ENCODE measurements at regions not wholly inside any gene's neighbourhood (a gene's known extent, or its start where the extent isn't known, plus 50 kb on each side); places are given as distances from the start of the nearest gene placed in this dataset.
"Not testable (repeated sequence)": the region's sequence is repeated elsewhere in the genome, so short reads cannot be mapped to it uniquely, and the experiment has no call there.

GRCh38 chr5:118326481-118327045, 661.8 kb downstream of the DTWD2 start:
- no peaks in the 10 kb centered on the region for H3K79me2 ChIP-seq (ENCODE audit: low read length)
- no peaks in the 10 kb centered on the region for H3K4me1 ChIP-seq (ENCODE audit: low read length)
- no peak overlapping the region for H2AFZ ChIP-seq (ENCODE audit: low read length)
- no peaks in the 10 kb centered on the region for H3F3A ChIP-seq (ENCODE audit: insufficient read depth, low read length)
- H3K27me3 ChIP-seq (replicated peaks; ENCODE audit: insufficient read depth, low read length), result no peaks in the 10 kb centered on the region
- H3K9me2 ChIP-seq (replicated peaks; ENCODE audit: insufficient read depth, low read length), result no peaks in the 10 kb centered on the region
- no peak overlapping the region for H3K4me3 ChIP-seq (ENCODE audit: low read length)
- TF ChIP-seq, protein P1, sequence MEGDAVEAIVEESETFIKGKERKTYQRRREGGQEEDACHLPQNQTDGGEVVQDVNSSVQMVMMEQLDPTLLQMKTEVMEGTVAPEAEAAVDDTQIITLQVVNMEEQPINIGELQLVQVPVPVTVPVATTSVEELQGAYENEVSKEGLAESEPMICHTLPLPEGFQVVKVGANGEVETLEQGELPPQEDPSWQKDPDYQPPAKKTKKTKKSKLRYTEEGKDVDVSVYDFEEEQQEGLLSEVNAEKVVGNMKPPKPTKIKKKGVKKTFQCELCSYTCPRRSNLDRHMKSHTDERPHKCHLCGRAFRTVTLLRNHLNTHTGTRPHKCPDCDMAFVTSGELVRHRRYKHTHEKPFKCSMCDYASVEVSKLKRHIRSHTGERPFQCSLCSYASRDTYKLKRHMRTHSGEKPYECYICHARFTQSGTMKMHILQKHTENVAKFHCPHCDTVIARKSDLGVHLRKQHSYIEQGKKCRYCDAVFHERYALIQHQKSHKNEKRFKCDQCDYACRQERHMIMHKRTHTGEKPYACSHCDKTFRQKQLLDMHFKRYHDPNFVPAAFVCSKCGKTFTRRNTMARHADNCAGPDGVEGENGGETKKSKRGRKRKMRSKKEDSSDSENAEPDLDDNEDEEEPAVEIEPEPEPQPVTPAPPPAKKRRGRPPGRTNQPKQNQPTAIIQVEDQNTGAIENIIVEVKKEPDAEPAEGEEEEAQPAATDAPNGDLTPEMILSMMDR (IDR thresholded peaks at IDR 0.05; ENCODE audit: low read length), result no peak
- TF ChIP-seq EZH2phosphoT487 (IDR thresholded peaks at IDR 0.05; ENCODE audit: low read length) (no peak), EZH2 (optimal IDR thresholded peaks at IDR 0.05; ENCODE audit: low read depth, low read length) (no peak)
- H3K9ac ChIP-seq (ENCODE audit: low read length), result no peak overlapping the region
- H3K27ac ChIP-seq (ENCODE audit: low read length), result no peak overlapping the region
- no peaks in the 10 kb centered on the region for H3K9me3 ChIP-seq (replicated peaks; ENCODE audit: insufficient read depth, low read length)
- no peaks in the 10 kb centered on the region for H3K36me3 ChIP-seq (replicated peaks; ENCODE audit: insufficient read depth, low read length)
- no peak for DNase-seq
- H4K20me1 ChIP-seq (ENCODE audit: insufficient read depth, low read length), result no peaks in the 10 kb centered on the region
- no peak overlapping the region for H3K4me2 ChIP-seq (ENCODE audit: low read depth, low read length)

DNA sequence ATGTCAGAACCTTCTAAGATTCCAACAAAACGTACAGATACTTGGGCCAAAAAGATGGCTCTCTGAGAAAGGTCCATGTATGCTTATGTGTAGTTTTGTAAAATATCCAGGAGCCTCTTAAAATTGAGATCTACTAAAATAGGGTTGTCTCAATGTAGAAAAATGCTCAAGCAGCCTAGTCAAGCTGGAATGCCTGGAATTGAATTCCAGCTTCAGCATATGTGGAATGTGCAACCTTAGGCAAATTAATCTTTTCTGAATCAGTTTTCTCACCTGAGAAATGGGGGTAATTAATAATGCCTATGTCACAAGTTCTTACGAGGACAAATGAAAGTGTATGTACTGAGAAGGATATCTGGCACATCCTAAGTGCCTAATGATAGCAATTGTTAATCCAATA, 662.4 kb downstream of the DTWD2 start:
- H3K4me2 ChIP-seq (ENCODE audit: low read depth, low read length), result no peak overlapping the region
- no peak overlapping the region for H3K27ac ChIP-seq (ENCODE audit: low read length)
- no peak overlapping the region for H3K4me3 ChIP-seq (ENCODE audit: low read length)
- no peak overlapping the region for H3K9ac ChIP-seq (ENCODE audit: low read length)
- no peaks in the 10 kb centered on the region for H4K20me1 ChIP-seq (ENCODE audit: insufficient read depth, low read length)
- H3K9me2 ChIP-seq (replicated peaks; ENCODE audit: insufficient read depth, low read length), result no peaks in the 10 kb centered on the region
- TF ChIP-seq EZH2phosphoT487 (IDR thresholded peaks at IDR 0.05; ENCODE audit: low read length) (no peak), EZH2 (optimal IDR thresholded peaks at IDR 0.05; ENCODE audit: low read depth, low read length) (no peak)
- TF ChIP-seq, protein P1 (IDR thresholded peaks at IDR 0.05; ENCODE audit: low read length), result no peak
- H3F3A ChIP-seq (ENCODE audit: insufficient read depth, low read length), result no peaks in the 10 kb centered on the region
- H3K4me1 ChIP-seq (ENCODE audit: low read length), result no peaks in the 10 kb centered on the region
- no peak overlapping the region for H2AFZ ChIP-seq (ENCODE audit: low read length)
- no peak for DNase-seq
- H3K36me3 ChIP-seq (replicated peaks; ENCODE audit: insufficient read depth, low read length), result no peaks in the 10 kb centered on the region
- no peaks in the 10 kb centered on the region for H3K9me3 ChIP-seq (replicated peaks; ENCODE audit: insufficient read depth, low read length)
- no peaks in the 10 kb centered on the region for H3K79me2 ChIP-seq (ENCODE audit: low read length)
- H3K27me3 ChIP-seq (replicated peaks; ENCODE audit: insufficient read depth, low read length), result no peaks in the 10 kb centered on the region

DNA sequence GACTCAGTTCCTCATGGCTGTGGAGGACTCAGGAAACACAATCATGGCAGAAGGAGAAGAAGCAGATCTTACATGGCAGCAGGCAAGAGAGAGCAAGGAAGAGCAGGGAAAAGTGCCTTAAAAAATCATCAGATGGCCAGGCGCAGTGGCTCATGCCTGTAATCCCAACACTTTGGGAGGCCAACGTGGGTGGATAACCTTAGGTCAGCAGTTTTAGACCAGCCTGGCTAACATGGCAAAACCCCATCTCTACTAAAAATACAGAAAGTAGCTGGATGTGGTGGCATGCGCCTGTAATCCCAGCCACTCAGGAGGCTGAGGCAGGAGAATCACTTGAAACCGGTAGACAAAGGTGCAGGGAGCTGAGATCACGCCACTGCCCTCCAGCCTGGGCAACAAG, 664.6 kb downstream of the DTWD2 start:
- not testable (repeated sequence) for H3K9me2 ChIP-seq (replicated peaks; ENCODE audit: insufficient read depth, low read length); H3K36me3 ChIP-seq (replicated peaks; ENCODE audit: insufficient read depth, low read length); H2AFZ ChIP-seq (ENCODE audit: low read length); H4K20me1 ChIP-seq (ENCODE audit: insufficient read depth, low read length); H3K9ac ChIP-seq (ENCODE audit: low read length); H3K4me2 ChIP-seq (ENCODE audit: low read depth, low read length); H3K27me3 ChIP-seq (replicated peaks; ENCODE audit: insufficient read depth, low read length); H3F3A ChIP-seq (ENCODE audit: insufficient read depth, low read length); H3K4me1 ChIP-seq (ENCODE audit: low read length); H3K9me3 ChIP-seq (replicated peaks; ENCODE audit: insufficient read depth, low read length); H3K27ac ChIP-seq (ENCODE audit: low read length); DNase-seq; H3K79me2 ChIP-seq (ENCODE audit: low read length); H3K4me3 ChIP-seq (ENCODE audit: low read length)

- no peaks in the 10 kb centered on the region for H3K9me2 ChIP-seq (replicated peaks; ENCODE audit: insufficient read depth, low read length)
- no peak for TF ChIP-seq EZH2 (optimal IDR thresholded peaks at IDR 0.05; ENCODE audit: low read depth, low read length)
- TF ChIP-seq, protein P1 (IDR thresholded peaks at IDR 0.05; ENCODE audit: low read length), result no peak
- TF ChIP-seq EZH2phosphoT487 (IDR thresholded peaks at IDR 0.05; ENCODE audit: low read length), result no peak
- no peaks in the 10 kb centered on the region for H3K4me1 ChIP-seq (ENCODE audit: low read length)
- no peak overlapping the region for H3K27ac ChIP-seq (ENCODE audit: low read length)
- DNase-seq, result no peak
- no peaks in the 10 kb centered on the region for H3K36me3 ChIP-seq (replicated peaks; ENCODE audit: insufficient read depth, low read length)
- no peaks in the 10 kb centered on the region for H3K9me3 ChIP-seq (replicated peaks; ENCODE audit: insufficient read depth, low read length)
- H2AFZ ChIP-seq (ENCODE audit: low read length), result no peak overlapping the region
- no peaks in the 10 kb centered on the region for H3K27me3 ChIP-seq (replicated peaks; ENCODE audit: insufficient read depth, low read length)
- no peaks in the 10 kb centered on the region for H4K20me1 ChIP-seq (ENCODE audit: insufficient read depth, low read length)
- H3K4me3 ChIP-seq (ENCODE audit: low read length), result no peak overlapping the region
- no peak overlapping the region for H3K9ac ChIP-seq (ENCODE audit: low read length)
- no peak overlapping the region for H3K4me2 ChIP-seq (ENCODE audit: low read depth, low read length)
- H3K79me2 ChIP-seq (ENCODE audit: low read length), result no peaks in the 10 kb centered on the region
- H3F3A ChIP-seq (ENCODE audit: insufficient read depth, low read length), result no peaks in the 10 kb centered on the region
Measured at GRCh38 chr5:118321081-118321480, 667.3 kb downstream of the DTWD2 start.
